ENCODE measurements at regions not wholly inside any gene's neighbourhood (a gene's known extent, or its start where the extent isn't known, plus 50 kb on each side); places are given as distances from the start of the nearest gene placed in this dataset.

DNA sequence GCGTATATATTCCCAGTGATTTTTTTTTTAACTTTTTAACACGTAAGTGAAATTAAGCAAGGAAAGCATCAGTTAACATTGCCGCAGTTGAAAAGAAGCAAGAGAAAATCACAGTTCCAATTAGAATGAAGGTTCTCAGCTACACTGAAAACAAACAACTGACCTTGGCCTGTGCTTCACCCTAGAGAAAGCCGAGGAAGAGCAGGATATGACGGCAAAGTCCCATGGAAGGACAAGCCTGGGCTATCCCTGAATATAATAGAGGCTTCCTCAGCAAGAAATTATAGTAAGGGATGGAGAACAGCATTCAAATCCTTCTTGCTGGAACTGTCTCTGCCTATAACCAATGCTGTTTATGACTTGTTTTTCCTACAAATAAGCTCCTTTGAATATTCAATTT is 83.0 kb upstream of the INHBA start:
- TF ChIP-seq, protein P1, sequence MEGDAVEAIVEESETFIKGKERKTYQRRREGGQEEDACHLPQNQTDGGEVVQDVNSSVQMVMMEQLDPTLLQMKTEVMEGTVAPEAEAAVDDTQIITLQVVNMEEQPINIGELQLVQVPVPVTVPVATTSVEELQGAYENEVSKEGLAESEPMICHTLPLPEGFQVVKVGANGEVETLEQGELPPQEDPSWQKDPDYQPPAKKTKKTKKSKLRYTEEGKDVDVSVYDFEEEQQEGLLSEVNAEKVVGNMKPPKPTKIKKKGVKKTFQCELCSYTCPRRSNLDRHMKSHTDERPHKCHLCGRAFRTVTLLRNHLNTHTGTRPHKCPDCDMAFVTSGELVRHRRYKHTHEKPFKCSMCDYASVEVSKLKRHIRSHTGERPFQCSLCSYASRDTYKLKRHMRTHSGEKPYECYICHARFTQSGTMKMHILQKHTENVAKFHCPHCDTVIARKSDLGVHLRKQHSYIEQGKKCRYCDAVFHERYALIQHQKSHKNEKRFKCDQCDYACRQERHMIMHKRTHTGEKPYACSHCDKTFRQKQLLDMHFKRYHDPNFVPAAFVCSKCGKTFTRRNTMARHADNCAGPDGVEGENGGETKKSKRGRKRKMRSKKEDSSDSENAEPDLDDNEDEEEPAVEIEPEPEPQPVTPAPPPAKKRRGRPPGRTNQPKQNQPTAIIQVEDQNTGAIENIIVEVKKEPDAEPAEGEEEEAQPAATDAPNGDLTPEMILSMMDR (IDR thresholded peaks at IDR 0.05): no peak
- Histone ChIP-seq H3K4me3 (no peak overlapping the region), H3K27ac (no peak overlapping the region), H3K9ac (ENCODE audit: low read depth in 2 of 2, low read length in 2 of 2) (no peak overlapping the region), H3K36me3 (no peaks in the 10 kb centered on the region), H3K9me3 (no peaks in the 10 kb centered on the region), H3K27me3 (no peaks in the 10 kb centered on the region), H3K4me1 (no peaks in the 10 kb centered on the region)
- DNase-seq: no peak
- intact Hi-C loops (cut with DNase I): no loop called here

DNA sequence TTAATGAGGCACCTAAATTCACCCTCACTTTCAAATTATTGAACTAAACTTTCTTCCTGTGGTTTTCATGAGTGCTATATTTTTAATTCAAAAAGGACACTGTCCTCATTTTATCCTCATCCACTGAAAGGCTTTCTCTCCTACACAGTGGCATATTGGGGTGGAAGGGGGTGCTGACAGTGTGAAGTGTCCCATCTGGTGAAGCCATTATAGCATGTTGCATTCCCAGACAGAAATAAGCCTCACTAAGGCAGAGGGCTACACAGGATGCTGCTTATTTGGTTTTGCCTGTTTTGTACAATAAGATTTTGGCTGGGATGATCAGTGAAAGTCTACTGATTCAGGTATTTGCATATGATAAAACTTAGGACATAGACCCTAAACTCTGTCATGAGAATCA is 82.4 kb upstream of the INHBA start:
- intact Hi-C loops (cut with DNase I): no loop called here
- Histone ChIP-seq H3K4me3 (no peak overlapping the region), H3K27ac (no peak overlapping the region), H3K36me3 (no peaks in the 10 kb centered on the region), H3K9me3 (no peaks in the 10 kb centered on the region), H3K9ac (ENCODE audit: low read depth in 2 of 2, low read length in 2 of 2) (no peak overlapping the region), H3K4me1 (no peaks in the 10 kb centered on the region), H3K27me3 (no peaks in the 10 kb centered on the region)
- TF ChIP-seq, protein P1 (IDR thresholded peaks at IDR 0.05): no peak
- no peak for DNase-seq

DNA sequence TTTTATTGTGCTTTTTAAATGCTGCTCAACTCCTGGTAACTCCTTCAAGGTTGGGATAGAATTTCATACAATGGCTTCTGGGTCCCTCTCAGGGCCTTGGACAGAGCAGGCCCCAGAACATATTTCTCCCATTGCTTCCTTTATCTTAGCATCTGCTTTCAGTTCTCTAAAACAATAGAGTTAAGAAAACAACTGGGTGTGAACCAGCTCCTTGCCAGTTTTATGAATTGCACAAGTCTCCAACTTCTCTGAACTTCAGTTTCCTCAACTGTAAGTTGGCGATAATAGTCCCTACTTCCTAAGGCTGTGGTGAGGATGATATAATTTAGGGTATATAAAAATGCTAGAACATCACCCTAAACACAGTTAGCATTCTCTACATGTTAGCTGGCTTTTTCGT is 77.0 kb upstream of the INHBA start:
- Histone ChIP-seq H3K27ac (no peak overlapping the region), H3K27me3 (no peaks in the 10 kb centered on the region), H3K4me3 (no peak overlapping the region), H3K9ac (ENCODE audit: low read depth in 2 of 2, low read length in 2 of 2) (no peak overlapping the region), H3K36me3 (no peaks in the 10 kb centered on the region), H3K9me3 (no peaks in the 10 kb centered on the region), H3K4me1 (no peaks in the 10 kb centered on the region)
- no peak for DNase-seq
- TF ChIP-seq, protein P1 (IDR thresholded peaks at IDR 0.05): no peak
- intact Hi-C loops (cut with DNase I): no loop called here

DNA sequence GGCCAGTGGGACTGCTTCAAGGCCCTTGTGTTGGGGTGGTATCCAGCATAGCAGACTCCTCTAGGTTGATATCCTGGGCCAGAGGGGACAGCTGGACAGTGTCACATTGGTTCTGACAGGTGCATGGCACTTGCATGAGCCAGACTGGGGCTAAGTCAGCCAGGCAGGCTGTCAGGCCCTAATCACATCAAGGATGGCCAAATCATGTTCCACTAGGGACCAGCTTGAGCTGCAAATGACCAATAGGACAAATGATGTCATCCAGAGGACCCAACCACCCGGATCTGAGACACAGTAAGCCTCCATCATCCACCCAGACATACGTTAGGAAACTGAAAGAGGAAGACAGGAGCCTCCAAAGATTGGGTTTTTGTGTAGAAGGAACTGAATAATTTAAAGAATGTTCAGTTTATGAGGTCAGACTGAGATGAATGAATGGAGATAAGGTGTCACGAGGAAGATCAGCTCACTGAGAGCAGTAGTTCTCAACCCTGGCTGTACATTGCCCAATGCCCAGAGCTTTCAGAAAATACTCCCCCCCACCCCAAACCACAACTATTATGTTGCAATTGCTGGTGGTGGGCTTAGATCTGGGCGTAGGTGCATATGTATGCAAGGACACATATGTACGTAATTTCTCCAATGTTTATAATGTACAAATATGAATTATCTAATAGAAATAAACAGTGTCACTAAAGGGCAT is 75.2 kb upstream of the INHBA start:
- Histone ChIP-seq H3K9me3 (no peaks in the 10 kb centered on the region), H3K27ac (no peak overlapping the region), H3K27me3 (no peaks in the 10 kb centered on the region), H3K4me3 (no peak overlapping the region), H3K9ac (ENCODE audit: low read depth in 2 of 2, low read length in 2 of 2) (no peak overlapping the region), H3K36me3 (no peaks in the 10 kb centered on the region), H3K4me1 (no peaks in the 10 kb centered on the region)
- no peak for DNase-seq
- TF ChIP-seq, protein P1 (IDR thresholded peaks at IDR 0.05): no peak
- intact Hi-C loops (cut with DNase I): no loop called here

DNA sequence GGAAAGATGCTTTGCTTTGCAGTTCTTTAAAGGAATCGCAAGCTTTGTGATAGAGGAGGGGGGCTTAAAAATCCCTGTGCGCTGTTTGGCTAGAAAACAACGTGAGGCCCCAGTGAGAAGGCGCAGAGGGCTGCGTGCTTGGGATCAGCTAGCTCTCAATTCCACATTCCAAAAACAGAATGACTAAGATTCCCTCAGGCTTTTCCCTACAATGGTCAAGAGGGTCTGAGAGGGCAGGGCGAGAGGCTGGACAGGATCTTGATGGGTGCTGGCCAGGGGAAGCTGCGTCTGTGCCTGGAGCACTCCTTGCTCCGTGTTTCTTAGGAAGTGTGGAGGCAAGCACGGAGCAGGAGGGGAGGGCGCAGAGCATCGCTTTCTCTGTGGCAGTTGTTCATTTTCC is 72.1 kb upstream of the INHBA start:
- TF ChIP-seq, protein P1 (IDR thresholded peaks at IDR 0.05): no peak
- H3K27ac ChIP-seq: no peak overlapping the region
- H3K4me1 ChIP-seq: no peaks in the 10 kb centered on the region
- H3K9me3 ChIP-seq: no peaks in the 10 kb centered on the region
- H3K9ac ChIP-seq (ENCODE audit: low read depth in 2 of 2, low read length in 2 of 2): no peak overlapping the region
- no peaks in the 10 kb centered on the region for H3K36me3 ChIP-seq
- no peak overlapping the region for H3K4me3 ChIP-seq
- intact Hi-C loops (cut with DNase I): no loop called here
- H3K27me3 ChIP-seq: no peaks in the 10 kb centered on the region
- no peak for DNase-seq
